Fibroblast of lung (primary cell): ENCODE measurements at regions not wholly inside any gene's neighbourhood (a gene's known extent, or its start where the extent isn't known, plus 50 kb on each side); places are given as distances from the start of the nearest gene placed in this dataset.

Experiments used
- EZH2 ChIP-seq: IDR thresholded peaks from 2 replicates; pipeline ENCODE4 v1.5.1; 2012; ENCODE audit warnings: low read length, control low read depth, mild to moderate bottlenecking; ENCODE audit errors: missing control alignments
- TF ChIP-seq, protein P1 (sequence below), 2 donors: IDR thresholded peaks in 1 of 2; conservative IDR thresholded peaks in 1 of 2; 1 replicate in 1 of 2; 2 replicates in 1 of 2; pipeline ENCODE4 v1.5.1; 2011 to 2012; ENCODE audit warnings: low read length in 2 of 2, control low read depth in 1 of 2, inconsistent platforms in 1 of 2, low read depth in 1 of 2, mild to moderate bottlenecking in 1 of 2

DNA sequence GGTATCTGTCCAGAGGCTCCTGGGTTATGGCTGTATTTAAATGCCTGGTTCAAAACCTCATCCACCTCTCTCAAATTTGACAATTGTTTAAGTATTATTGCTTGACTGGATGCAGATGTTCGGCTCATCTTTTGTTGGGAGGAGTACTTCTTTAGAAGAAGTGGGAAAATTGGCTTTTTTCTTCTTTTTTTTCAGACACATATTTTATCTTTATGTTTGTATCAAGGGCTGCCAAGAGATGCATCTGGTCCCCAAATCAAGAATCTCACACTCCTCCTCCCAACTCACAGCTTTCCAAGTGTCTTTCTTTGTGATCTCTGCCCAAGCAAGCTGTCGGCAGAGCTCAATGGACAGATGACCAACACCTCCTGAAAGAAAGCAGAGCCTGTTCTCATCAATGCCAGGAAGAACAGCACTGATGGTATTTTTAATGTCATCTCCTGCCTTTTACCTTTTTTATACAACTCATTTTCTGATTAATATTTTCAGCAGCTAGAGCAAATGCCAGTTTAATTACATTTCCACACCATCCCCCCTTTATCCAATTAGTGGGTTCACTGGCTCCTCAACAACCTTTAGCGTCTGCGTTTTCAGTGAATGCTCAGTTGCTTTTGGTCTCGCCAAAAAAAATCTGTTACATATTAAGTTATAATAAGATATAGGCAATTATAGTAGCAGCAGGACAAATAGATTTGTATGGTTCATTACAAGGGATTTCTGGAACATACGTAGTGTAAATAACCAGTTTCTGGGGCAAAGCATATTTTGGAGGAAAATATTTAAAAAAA, 110.3 kb upstream of the SLIT3 start:
- TF ChIP-seq, protein P1, sequence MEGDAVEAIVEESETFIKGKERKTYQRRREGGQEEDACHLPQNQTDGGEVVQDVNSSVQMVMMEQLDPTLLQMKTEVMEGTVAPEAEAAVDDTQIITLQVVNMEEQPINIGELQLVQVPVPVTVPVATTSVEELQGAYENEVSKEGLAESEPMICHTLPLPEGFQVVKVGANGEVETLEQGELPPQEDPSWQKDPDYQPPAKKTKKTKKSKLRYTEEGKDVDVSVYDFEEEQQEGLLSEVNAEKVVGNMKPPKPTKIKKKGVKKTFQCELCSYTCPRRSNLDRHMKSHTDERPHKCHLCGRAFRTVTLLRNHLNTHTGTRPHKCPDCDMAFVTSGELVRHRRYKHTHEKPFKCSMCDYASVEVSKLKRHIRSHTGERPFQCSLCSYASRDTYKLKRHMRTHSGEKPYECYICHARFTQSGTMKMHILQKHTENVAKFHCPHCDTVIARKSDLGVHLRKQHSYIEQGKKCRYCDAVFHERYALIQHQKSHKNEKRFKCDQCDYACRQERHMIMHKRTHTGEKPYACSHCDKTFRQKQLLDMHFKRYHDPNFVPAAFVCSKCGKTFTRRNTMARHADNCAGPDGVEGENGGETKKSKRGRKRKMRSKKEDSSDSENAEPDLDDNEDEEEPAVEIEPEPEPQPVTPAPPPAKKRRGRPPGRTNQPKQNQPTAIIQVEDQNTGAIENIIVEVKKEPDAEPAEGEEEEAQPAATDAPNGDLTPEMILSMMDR (conservative IDR thresholded peaks at IDR 0.05 in 1 of 2, IDR thresholded peaks at IDR 0.05 in 1 of 2; ENCODE audit: low read depth in 1 of 2, low read length in 2 of 2), result no peak
- no peak for TF ChIP-seq EZH2
